ENCODE measurements at regions not wholly inside any gene's neighbourhood (a gene's known extent, or its start where the extent isn't known, plus 50 kb on each side); places are given as distances from the start of the nearest gene placed in this dataset.

DNA sequence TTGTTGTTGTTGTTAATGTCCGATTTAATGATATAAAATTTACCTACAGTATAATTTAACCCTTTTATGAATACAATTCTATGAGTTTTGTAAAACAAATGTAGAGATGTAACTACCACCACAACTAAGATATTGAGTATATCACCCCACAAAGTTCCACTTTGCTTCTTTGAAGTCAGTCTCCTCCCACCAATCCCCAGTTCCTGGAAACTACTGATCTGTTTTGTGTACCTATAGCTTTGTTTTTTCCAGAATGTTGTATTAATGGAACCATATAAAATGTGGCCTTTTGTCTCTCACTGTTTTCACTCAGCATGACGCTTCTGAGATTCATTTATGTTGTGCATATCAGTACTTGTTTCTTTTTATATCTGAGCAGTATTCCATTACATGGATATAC is 52.3 kb upstream of the FAM9C start:
- DNase-seq = no peak

DNA sequence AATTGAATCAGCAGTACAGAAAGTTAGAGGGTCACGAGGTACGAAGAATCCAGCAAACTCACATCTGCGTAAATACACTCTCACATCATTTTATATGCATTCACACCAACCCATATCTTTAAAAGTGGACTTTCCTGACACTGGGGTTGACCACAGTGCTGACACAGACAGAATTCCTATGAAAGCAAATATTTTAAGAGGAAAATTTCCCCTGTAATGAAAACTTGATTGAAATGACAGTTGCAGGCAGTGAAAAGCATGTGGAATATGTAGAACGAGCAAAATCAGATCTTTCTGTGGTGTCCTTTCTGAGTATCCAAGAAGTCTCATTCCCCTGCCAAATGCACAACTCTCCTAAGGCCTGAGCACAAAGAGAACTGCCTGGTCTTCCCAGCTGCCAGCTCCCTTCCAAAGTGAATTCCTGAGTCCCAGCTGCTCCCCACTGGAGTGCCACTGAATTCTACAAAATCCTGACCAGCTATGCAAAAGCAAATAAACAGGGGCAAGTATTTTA is 50.5 kb upstream of the FAM9C start:
- DNase-seq = no peak

DNA sequence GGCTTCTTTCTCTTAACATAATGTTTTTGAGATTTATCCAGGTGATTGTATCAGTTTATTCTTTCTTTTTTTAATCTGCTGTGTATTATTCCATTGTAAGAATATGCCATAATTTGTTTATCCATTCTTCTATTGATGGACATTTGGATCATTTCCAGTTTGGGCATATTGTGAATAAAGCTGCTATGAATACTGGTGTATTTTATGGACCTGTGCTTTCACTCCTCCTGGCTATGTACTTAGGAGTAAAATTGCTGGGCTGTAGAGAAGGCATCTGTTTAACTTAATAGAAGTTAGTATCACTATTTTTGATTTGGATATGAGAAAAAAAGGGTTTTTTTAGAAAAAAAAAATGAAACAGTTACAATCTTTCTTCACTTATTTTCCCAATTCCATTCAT is 50.0 kb upstream of the FAM9C start:
- DNase-seq = no peak
